ENCODE measurements at regions not wholly inside any gene's neighbourhood (a gene's known extent, or its start where the extent isn't known, plus 50 kb on each side); places are given as distances from the start of the nearest gene placed in this dataset.

GRCh38 chr2:12057436-12058166, 311.2 kb downstream of the LPIN1 start:
- TF ChIP-seq POLR2AphosphoS5 (IDR thresholded peaks at IDR 0.05; ENCODE audit: low read depth, low read length), result no peak
- TF ChIP-seq POLR2A (IDR thresholded peaks at IDR 0.05; ENCODE audit: low read depth, low read length), result no peak
- TF ChIP-seq TAF1 (IDR thresholded peaks at IDR 0.05; ENCODE audit: low read depth, low read length), result no peak
